Activated CD4-positive, alpha-beta T cell treated with anti-CD3 and anti-CD28 coated beads, Interleukin-2, amount 50 U/mL, for 24 hours (primary cell): ENCODE measurements at regions not wholly inside any gene's neighbourhood (a gene's known extent, or its start where the extent isn't known, plus 50 kb on each side); places are given as distances from the start of the nearest gene placed in this dataset.

Experiments used
- DNase-seq, 2 donors: peaks; one replicate each; pipeline ENCODE4 v3.0.0-alpha.2; 2020; ENCODE audit warnings: low read depth in 1 of 2, low spot score in 1 of 2

- DNase-seq, result no peak
Observed at GRCh38 chr4:181264893-181265292, 978.3 kb upstream of the TENM3 start.

GRCh38 chr4:181265370-181265769 lies 977.8 kb upstream of the TENM3 start:
- DNase-seq, result no peak

- DNase-seq, result no peak
Observed at GRCh38 chr4:181271116-181271640, 972.0 kb upstream of the TENM3 start.

- no peak for DNase-seq
Observed at GRCh38 chr4:181272422-181272821, 970.8 kb upstream of the TENM3 start.

- DNase-seq, result no peak
Observed at GRCh38 chr4:181278941-181279340, 964.3 kb upstream of the TENM3 start.

GRCh38 chr4:181281451-181281850 lies 961.8 kb upstream of the TENM3 start:
- DNase-seq, result no peak

- DNase-seq, result no peak
Observed at GRCh38 chr4:181289198-181289597, 954.0 kb upstream of the TENM3 start.

GRCh38 chr4:181291615-181292014 lies 951.6 kb upstream of the TENM3 start:
- DNase-seq, result no peak

GRCh38 chr4:181293014-181293413 lies 950.2 kb upstream of the TENM3 start:
- no peak for DNase-seq

GRCh38 chr4:181293541-181293940 lies 949.7 kb upstream of the TENM3 start:
- DNase-seq, result no peak

- DNase-seq, result no peak
Observed at GRCh38 chr4:181294421-181294820, 948.8 kb upstream of the TENM3 start.

- no peak for DNase-seq
Observed at GRCh38 chr4:181301735-181302710, 941.2 kb upstream of the TENM3 start.

- no peak for DNase-seq
Observed at GRCh38 chr4:181307824-181308223, 935.4 kb upstream of the TENM3 start.

GRCh38 chr4:181308476-181309312 lies 934.5 kb upstream of the TENM3 start:
- DNase-seq, result no peak

- DNase-seq, result no peak
Observed at GRCh38 chr4:181312066-181312465, 931.1 kb upstream of the TENM3 start.

- DNase-seq, result no peak
Observed at GRCh38 chr4:181319629-181320028, 923.6 kb upstream of the TENM3 start.

- DNase-seq, result no peak
Observed at GRCh38 chr4:181323061-181323460, 920.1 kb upstream of the TENM3 start.

GRCh38 chr4:181330654-181331201 lies 912.5 kb upstream of the TENM3 start:
- DNase-seq, result no peak

GRCh38 chr4:181331214-181331613 lies 912.0 kb upstream of the TENM3 start:
- no peak for DNase-seq

- no peak for DNase-seq
Observed at GRCh38 chr4:181345931-181346330, 897.3 kb upstream of the TENM3 start.

- DNase-seq, result no peak
Observed at GRCh38 chr4:181350615-181351415, 892.4 kb upstream of the TENM3 start.
